ENCODE measurements at regions not wholly inside any gene's neighbourhood (a gene's known extent, or its start where the extent isn't known, plus 50 kb on each side); places are given as distances from the start of the nearest gene placed in this dataset.

DNA sequence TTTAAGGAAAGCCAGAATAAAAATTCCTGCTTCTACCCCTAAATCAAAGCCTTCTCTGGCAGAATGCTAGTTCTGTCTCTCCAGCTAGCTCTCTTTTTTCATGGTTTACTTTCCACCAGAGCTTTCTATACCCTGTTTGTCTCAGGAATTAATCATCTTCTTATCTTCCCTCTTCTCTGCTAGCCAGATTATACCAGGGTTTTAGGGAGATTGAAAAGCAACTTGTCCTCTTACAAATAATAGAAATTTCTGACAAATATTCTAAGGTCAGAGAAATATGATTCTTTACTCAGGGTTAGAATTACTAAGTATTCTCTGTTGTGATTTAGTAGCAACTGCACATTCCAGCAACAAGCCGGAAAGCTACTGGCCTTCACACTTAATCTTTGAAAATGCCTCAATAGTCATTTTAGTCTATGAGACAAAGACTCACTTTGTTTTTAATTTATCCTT is 166.4 kb downstream of the TANC2 start:
- DNase-seq (no peak), ATAC-seq (no peak)

DNA sequence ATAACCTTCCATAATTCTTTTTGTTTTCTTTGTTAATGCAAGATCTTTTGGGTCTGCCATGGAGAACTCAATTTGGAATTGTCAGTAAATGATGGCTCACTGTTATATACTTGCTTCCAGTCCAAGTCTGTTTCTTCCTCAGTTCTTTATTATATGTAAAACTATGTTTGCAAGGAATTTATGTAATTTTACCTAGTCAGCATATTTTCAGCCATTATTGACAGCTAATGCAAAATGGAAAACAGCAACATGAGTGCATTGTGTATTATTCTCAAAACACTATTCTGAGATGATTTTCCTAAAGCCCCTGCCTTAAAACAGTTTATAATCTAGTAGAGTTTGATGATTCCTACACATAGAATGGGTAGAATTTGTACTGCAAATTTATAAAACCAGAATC is 167.5 kb downstream of the TANC2 start:
- DNase-seq (no peak), ATAC-seq (no peak)

DNA sequence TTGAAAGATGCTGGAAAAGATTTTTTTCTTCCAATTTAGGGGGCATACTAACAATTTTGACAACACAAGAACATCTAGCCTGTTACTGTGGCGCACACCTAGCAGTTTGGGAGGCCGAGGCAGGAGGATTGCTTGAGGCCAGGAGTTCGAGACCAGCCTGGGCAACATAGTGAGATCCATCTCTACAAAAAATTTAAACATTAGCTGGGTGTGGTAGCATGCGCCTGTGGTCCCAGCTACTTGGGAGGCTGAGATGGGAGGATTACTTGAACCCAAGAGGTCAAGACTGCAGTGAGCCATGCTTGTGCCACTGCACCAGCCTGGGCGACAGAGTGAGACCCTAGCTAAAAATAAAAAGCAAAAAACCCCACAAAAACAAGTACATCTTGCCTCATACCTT is 168.8 kb downstream of the TANC2 start:
- DNase-seq (no peak), ATAC-seq (no peak)

DNA sequence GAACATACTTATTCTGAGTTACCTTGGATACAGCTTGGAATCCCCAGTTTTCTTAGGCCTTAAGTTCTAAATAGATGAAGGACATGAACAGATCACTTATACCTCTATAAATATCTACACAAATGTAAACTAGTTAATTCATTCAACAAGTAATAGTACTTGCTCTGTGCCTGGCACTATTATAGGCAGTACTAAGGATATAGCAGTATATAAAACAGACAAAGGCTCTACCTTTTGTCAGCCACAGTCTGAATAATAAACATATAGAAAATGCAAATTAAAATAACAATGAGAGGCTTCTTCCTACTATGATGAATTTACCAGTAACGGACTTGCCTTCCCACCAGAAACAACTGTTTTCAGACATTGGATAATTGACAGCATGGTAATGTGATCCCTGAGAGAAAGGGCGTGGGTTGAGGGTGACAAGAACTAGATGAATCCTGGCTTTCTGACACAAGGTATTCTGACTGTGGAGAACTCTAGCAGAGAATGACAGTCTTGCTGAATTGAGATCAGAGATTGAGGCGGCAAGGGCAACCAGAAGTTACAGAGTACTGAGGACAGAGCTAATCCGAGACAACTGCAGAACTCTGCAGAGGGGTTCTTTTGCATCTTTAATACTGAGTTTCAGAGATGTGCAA is 170.5 kb downstream of the TANC2 start:
- DNase-seq (no peak), ATAC-seq (no peak)

DNA sequence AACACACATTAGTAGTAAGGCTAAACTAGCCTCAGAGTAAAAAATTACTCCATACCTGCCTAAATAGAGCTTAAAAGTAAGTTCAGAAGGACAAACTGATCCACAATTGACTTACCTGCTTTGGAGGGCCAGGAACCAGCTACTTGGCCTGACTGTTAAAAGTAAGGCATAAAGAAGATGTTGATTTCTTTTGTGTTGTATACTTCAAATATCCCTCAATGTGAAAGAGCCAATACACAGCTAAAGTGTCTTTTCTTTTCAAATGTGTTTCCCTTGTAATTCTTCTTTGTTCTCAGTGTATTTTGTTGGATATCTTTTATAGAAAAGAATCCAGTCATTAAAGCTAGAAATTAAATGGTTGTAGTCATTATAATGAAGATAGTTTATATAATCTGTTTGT is 171.1 kb downstream of the TANC2 start:
- ATAC-seq (no peak), DNase-seq (no peak)

DNA sequence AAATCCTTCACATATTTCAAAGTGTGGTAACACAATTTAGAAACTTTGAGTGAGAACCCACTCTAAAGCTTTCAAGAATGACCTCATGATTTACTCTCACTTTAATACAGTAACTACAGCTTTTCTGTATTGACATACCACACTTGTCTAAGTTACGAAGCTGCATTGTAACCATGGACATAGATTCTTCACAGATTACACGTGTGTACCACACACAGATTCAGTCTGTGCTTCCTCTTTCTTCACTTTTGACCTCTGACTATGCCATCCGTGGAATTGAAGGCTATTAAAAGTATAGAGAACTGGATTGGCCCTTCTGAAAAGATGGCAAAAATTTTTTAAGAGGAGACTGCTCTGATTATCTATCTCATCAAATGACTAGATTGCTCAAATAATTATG is 172.7 kb downstream of the TANC2 start:
- no peak for ATAC-seq
- DNase-seq, result no peak

DNA sequence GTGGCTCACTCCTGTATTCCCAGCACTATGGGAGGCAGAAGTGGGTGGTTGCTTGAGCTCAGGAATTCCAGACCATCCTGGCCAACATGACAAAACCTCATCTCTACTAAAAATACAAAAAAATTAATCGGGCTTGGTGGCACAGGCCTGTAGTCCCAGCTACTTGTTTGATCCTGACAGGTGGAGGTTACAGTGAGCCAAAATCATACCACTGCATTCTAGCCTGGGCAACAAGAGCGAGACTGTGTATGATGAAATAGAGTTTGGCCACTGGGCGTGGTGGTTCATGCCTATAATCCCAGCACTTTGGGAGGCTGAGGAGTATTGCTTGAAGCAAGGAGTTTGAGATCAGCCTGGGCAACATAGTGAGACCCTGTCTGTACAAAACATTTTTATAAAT is 173.3 kb downstream of the TANC2 start:
- DNase-seq, result no peak
- no peak for ATAC-seq

DNA sequence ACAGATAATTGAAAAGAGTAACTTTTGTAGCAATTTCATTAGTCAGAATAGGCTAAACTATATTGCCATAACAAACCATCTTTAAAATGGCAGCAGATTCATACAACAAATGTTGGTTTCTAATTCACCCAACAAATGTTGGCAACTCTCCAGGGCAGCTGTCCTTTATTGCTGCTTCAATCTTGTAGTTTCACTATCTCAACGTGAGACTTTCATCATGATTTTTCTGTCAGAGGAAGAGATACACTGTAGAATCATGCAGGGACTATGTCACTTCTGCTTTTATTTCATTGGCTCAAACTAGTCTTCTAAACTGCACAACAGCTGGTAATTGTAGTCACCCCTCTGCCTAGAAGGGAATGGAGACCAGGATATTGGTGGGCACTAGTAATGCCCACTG is 174.2 kb downstream of the TANC2 start:
- DNase-seq, result no peak
- no peak for ATAC-seq

DNA sequence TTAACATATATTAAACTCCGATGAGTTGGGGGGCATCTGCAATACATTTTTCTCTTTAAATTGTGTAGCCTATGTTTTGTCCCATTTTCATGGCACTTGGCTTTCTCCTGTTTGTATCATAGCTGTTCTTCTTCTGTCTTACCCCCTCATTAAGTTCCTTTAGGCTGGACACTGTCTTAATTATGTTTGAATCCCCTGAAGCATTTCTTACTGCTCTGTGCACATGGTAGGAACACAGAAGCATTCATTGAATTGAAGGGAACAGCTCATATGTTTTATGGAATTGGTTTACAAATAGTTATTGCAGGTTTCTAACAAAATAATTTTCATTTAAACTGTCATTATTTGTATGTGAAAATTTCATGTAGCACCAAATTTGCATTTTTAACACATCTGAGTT is 176.8 kb downstream of the TANC2 start:
- DNase-seq (no peak), ATAC-seq (no peak)

DNA sequence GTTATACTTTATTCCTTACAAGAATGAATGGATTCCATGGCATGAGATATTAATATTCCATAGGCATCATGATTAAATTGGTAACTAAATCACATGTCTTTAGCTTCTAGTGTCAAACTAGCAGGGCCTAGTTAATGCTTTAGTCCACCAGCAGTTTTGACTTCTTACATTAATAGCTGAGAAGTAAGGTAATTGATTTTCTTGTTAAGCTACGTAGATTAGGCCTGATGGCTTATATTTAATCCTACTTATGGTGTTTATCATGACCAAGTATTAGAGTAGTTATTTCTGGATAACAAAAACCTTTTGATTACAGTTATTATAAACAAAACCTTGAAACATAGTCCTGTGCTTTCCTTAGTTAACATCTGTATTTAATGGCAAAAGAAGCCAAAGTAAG is 184.5 kb downstream of the TANC2 start:
- DNase-seq, result no peak
- no peak for ATAC-seq

DNA sequence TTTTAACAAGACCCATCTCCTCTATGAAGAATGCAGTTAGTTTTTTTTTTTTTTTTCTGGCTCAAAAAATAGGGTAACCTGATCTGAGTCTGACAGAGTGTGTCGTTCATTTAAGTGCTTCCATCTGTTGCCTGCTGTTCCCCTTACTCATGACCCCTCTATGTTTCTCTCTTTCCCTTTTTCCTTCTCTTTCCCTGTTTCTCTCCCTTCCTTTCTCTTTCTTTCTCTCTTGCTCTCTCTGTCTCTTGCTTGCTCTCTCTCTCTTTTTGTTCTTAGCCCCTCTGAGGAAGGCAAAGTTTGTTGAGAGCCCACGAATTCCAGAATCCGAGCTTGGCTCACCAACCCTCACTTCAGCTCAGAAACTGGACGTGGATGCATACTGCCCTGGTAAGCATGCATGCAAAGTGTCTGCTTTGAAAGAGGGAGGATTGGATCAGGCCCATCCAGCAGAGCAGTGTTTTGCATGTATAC is 185.0 kb downstream of the TANC2 start:
- no peak for DNase-seq
- no peak for ATAC-seq

DNA sequence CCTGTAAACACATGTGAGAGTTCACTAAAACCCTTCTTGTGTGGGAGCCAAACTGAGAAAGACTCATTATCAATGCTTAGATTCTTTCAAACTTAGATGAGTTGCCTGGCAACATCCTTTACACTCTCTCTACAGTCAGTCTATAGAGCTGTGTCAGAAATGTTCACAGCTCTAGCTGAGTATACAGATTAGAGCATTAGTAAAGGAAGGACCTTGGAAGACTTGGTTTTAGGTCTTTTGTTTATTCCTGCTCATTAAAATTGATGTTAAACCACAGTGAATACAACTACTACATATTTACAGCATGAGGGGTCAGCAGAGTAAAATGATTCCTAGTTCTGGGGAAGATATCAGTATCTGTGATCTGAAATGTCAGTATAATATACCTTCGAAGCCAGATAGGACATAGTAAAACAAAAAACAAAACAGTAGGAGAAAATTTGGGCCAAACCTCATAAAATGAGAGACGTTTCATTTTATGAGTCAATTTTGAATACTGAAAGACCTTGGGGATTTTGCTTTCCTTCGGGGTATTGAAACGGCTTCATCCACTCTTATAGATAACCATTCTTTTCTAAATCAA is 186.0 kb downstream of the TANC2 start:
- ATAC-seq (no peak), DNase-seq (no peak)

DNA sequence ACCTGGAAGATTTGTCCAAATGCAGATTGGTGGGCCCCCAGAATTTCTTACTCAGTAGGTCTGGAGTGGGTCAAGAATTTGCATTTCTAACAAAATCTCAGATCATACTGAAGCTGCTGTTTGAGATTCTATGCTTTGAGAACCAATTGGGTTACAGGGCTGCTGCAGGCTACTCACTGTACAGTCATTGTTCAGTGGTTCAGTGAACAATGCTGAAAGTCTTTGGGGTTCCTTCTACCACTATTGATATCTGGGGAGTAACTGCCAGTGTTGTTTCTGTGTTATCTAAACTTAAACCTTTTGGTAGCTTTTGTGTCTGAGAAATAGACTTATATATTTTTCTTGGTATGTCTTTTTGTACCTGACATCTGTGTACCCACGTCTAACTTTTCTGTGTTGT is 187.5 kb downstream of the TANC2 start:
- ATAC-seq, result no peak
- no peak for DNase-seq

DNA sequence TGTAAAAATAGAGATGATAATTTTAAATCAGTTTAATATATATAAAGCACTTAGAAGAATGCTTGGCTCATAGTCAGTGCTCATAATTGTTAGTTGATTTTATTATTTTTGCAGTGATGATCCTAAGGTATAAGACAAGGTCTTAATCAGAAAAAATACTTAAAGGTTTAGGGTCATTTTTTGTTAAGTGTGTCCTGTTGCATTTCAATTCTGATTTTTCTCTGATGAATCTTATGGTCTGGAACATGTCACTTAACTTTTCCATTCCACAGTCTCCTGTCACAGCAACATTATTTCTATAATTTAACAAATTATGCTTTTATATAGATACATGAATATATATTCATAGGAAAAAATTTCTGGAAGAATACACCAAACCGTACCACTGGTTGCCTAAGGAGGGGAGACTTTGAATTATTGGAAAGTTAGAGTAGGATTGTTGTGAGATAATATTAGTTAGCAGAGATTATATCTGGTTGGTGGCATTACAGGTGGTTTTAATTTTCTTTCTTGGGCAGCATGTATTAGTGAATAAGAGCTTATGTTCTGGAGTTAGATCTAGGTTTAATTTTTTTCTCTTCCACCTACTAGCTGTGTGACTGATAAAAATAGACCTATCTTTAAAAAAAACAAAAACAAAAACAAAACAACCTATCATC is 188.7 kb downstream of the TANC2 start:
- no peak for DNase-seq
- ATAC-seq, result no peak

DNA sequence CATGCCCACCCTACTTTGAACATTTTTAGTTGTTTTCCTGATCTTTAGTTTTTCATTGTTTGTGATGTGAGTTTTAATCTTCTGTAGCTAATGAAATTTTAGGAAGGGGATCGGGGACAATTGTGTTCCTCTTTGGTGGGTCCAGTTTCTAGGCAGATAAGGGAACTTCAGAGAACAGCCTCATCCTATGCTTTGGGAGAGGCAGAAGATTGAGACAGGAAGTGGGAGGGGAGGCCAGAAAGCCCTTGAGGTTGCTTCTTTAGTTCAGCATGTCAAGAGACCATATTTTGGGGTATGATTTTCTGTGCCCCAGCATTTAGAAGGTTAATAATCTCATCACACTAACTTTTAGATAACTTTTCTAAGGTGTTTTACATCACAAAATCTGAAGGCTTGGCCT is 191.0 kb downstream of the TANC2 start:
- no peak for DNase-seq
- no peak for ATAC-seq

DNA sequence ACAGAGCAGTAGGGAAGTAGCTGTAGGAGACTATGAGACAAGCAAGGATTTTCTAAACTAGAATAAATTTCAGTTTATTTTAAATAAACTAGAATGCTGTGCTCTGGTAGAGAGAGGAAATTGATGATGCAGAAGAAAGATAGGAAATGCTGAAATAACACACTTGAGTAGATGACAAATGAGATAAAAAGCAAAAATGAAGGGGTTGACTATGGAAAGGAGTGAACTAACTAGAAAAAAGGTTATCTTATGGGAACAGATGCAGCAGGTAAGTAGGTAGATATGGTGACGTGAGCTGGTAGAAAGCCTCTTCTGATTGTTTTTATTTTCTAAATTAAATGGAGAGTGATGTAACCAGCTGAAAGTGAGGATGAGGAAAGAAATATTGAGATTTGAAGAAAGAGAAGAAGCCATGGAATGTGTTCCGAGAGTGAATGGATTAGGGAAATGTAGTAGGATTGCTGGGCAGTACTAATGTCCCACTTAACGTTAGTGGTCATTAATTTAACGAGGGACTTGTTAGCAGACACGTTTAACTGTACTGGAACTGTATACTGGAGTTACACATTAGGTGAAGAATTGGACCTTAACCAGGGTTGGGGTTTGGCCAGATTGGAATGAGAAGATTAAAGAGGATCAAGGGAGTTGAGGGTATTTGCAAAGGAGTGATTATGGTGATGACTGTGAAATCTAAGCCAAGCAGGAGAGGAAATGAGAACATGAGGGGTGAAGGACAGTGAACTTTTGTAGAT is 196.5 kb downstream of the TANC2 start:
- DNase-seq (no peak), ATAC-seq (no peak)

DNA sequence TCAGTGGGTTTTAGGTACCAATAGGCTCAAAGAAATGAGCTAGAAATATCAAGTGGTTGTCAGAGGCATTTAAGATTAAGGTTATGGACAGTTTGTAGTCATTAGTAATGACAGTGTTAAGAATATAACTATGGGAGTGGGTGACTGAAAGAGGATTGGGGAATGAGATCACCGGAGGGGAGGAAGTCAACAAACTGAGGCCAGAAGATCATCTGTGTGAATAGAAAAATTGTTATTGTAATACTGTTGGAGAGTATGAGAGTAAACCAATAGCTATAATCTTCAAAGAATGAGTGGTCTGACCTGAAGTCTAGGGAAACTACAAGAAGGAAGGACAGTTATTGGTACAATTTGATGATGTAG is 197.1 kb downstream of the TANC2 start:
- ATAC-seq (no peak), DNase-seq (no peak)

DNA sequence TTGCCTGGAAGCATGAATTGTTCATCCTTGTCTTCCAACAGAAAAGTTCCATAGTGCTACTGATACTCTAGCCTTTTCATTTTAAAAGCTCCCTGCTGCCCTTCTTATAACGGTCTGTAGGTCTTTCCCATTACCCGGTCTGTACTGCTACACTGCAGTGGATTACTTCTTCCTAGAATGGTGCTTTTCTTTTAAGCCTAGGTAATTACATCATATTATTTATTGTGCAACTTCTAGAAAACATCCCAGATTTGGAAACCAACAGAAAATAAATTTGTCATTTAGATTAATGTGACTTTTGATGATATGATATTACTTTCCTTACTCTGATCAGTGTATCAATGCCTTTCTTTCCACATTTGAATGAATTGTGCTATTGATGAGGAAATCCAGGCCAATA is 199.4 kb downstream of the TANC2 start:
- ATAC-seq (no peak), DNase-seq (no peak)

DNA sequence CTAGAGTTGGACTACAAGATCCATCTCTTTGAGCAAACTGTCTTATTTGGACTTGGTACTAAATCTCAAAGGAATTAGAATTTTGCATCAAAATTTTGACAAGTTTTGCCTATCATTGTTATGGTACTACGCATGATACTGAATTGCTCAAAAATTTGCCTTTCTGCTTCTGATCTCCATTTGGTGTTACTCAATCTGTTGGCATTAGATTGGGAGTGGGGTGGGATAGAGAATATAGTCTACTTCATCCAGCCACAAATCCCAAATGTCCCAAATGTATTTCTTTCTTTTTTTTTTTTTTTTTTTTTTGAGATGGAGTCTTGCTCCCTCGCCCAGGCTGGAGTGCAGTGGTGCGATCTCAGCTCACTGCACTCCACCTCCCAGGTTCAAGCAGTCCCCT is 204.8 kb downstream of the TANC2 start:
- no peak for DNase-seq
- ATAC-seq, result no peak

DNA sequence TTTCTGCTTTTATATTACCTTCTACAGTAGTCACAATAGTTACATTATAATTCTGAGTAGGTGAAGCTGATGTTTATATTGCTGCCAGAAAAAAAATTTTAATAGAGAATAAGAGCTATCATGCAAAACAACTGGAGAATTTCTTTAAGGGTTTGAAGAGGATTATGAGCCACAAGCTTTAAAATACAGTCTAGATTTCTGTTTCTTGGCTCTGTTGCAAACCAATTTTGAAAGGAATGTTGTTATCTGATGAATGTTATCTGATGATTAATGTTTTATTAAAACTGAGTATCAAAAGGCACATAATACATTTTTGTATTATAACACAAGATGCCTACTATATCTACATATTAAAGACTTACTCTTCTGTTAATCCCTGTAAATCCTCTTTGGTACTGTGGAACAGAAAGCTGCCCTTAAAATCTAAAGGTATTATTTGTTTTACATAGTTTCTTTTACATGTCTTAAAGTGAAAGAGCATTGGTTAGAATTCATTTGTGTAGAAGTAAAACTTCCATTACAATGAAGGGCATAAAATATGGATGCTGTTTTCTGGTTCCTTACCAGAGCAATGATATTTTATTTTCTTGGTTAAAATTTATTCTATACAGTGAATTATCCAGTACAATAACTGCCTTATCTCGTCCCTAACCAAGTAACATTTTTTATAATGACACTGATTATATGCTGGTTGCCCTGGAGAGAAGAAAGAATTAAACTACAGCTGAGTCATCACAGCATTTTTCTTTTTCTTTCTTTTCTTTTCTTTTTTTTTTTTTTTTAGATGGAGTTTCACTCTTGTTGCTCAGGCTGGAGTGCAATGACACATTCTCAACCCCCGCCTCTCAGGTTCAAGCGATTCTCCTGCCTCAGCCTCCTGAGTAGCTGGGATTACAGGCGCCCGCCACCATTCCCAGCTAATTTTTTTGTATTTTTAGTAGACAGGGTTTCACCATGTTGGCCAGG is 205.7 kb downstream of the TANC2 start:
- ATAC-seq (no peak), DNase-seq (no peak)

DNA sequence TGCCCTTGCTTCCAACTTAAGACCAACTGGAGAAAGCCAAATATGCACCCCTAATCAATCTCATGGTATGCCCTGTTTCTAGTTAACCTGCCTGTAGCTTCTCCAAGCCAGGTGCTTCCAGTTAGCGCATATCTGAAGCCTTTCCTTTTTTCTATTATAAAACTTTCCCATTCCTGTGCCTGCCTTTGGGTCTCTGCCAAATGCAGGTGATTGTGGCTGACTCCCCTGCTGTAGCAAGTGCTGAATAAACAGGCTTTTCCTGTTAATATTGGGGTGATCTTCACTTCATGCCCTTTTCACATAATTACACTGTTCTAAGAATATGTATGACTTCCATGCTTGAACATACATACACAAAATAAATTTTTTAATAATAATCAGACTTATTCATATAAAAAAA is 207.4 kb downstream of the TANC2 start:
- ATAC-seq, result no peak
- no peak for DNase-seq

DNA sequence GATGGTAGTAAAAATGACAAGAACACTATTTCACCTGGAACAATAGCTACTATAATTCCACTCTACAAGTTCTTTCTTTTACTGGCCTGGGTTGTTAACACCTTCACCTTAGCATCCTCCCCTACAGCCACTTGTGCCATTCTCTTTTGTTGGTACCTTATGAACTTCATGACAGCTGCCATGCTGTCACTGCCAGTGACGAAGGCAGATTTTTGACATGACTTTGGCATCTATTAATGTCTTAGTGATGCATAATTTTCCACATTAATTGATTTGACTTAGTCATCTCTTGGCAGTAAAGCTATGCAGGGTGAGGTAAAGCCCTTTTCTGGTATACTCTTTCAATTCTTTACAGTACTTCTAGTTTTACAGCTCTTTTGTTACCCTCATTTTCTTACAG is 207.9 kb downstream of the TANC2 start:
- ATAC-seq, result no peak
- no peak for DNase-seq
